Ammon's horn (tissue), 1 donor: ENCODE measurements at regions not wholly inside any gene's neighbourhood (a gene's known extent, or its start where the extent isn't known, plus 50 kb on each side); places are given as distances from the start of the nearest gene placed in this dataset.
"Not testable (repeated sequence)": the region's sequence is repeated elsewhere in the genome, so short reads cannot be mapped to it uniquely, and the experiment has no call there.

Source experiments
- DNase-seq: peaks from one replicate; pipeline ENCODE4 v3.0.0-alpha.2; 2016; ENCODE audit warnings: low spot score

GRCh38 chr6:69623357-69623756 lies 173.5 kb downstream of the LMBRD1 start:
- DNase-seq, result no peak

GRCh38 chr6:69622924-69623323 lies 173.9 kb downstream of the LMBRD1 start:
- DNase-seq, result no peak

GRCh38 chr6:69622230-69622629 lies 174.6 kb downstream of the LMBRD1 start:
- no peak for DNase-seq

- no peak for DNase-seq
Measured at GRCh38 chr6:69617163-69617562, 179.6 kb downstream of the LMBRD1 start.

- no peak for DNase-seq
Measured at GRCh38 chr6:69609836-69610472, 186.9 kb downstream of the LMBRD1 start.

- DNase-seq, result no peak
Measured at GRCh38 chr6:69601132-69601531, 195.7 kb downstream of the LMBRD1 start.

- no peak for DNase-seq
Measured at GRCh38 chr6:69594405-69594804, 202.4 kb downstream of the LMBRD1 start.

DNA sequence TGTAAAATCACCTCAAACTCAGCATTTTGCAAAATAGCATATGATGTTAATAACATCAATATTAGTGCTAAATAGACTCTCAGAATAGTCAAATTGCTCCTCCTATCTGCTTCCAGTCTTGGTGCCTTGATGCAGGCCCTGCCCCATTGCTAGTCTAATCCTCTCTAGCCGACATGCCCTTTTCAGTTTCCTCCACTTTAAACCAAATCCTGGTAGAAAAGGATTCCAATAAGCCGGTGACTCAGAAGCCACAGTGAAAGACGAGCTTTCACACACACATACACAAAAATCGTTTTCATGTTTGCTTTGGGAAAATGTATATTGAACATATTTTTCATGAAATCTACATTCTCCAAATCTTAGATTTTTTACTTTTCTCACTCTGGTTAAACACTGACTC lies 203.1 kb downstream of the LMBRD1 start:
- no peak for DNase-seq

DNA sequence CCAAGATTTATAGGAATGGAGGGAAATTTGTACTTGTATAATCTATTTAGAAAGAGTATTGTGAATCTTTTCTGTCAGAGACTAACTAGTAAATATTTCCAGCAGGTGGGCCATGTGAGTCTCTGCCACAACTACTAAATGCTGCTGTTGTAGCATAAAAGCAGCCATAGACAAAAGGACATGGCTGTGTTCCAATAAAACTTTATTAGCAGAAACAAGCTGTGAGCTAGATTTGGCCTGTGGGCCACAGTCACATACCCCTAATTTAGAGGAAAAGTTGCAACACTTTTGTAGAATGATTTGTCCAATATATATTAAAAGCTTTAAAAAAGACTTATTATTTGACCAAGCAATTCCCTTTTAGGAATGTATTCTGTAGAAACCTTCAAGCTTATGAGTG lies 207.2 kb downstream of the LMBRD1 start:
- DNase-seq, result no peak

DNA sequence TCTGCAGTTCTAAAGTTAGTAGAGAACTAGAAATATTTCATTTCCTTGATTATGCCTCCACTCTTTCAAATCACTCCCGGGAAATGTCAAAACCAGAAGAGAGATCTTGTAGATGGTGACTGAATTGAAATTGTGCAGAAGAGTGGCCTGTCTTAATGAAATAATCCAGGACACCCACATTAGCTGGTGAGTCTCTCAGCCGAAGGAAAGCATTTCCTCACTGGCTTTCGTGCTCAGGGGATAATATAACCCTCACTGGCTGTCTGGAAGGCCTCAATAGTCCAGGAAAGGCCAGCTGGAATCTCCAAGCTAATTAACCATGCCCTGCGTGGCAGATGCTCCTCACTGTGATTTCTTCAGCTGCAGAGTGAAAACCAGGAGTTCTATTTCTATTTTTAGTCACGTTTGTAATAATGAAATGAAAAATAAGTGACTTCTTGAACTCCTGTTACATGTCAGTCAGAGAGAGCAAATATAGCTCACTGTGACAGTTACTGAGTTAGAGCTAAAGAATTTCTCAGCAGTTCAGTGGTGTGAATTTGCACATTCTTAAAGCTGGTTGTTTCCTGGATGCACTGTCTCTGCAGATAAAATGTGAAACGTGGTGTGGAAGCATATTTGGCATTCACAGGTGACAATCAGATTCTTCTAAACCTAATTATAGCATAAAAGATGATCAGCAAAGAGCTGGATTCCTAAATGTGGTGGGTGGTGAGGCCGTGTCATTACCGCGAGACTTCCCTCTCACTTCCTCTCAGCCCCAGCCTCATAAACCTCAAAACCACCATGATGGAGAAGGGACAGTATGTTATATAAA lies 211.7 kb downstream of the LMBRD1 start:
- peak; percentile 4 for DNase-seq

- no peak for DNase-seq
Measured at GRCh38 chr6:69584536-69584912, 212.3 kb downstream of the LMBRD1 start.

DNA sequence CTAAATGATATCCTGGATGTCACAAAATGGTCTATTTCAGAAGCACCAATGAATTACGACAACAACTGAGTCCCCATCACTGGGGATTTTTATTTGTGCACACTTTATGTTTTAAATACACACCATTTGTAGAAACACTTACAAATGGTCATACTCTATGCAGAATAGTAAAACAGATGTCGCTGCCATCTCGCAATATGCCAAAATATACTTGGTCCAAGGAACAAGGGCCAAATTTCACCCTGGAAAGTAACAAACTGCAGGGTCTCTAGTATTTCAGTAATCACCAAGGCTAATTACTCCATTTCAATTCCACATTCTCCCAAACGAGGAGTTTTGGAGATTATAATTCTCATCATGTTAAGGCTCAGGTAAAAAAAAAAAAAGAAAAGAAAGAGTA lies 215.2 kb downstream of the LMBRD1 start:
- no peak for DNase-seq

GRCh38 chr6:69580706-69581105 lies 216.1 kb downstream of the LMBRD1 start:
- no peak for DNase-seq

DNA sequence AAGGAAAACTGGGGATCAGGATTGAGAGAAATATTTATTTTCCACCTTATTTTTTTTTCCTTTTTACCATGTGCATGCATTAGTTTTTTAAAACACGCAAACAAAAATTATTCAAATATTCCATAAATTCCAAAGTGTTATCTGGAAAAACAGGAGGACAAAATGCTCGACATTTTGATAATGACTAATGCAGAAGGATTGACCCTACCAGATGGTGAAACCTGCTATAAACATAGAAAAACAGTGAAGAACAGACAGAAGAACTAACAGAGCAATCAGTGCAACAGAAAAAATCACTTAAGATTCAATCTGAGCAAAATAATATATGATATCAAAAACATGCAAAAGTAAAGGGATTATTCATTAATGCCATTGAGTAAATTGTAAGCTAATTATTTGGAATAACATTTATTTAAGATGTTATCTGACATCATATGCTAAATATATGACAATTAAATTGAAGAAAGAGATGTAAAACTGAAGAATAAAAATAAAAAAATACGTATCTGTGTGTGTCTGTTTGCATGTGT lies 218.4 kb downstream of the LMBRD1 start:
- no peak for DNase-seq

- DNase-seq, result no peak
Measured at GRCh38 chr6:69571234-69571633, 225.6 kb downstream of the LMBRD1 start.

GRCh38 chr6:69570106-69570505 lies 226.7 kb downstream of the LMBRD1 start:
- no peak for DNase-seq

- DNase-seq, result not testable (repeated sequence)
Measured at GRCh38 chr6:69560597-69560996, 236.2 kb downstream of the LMBRD1 start.

DNA sequence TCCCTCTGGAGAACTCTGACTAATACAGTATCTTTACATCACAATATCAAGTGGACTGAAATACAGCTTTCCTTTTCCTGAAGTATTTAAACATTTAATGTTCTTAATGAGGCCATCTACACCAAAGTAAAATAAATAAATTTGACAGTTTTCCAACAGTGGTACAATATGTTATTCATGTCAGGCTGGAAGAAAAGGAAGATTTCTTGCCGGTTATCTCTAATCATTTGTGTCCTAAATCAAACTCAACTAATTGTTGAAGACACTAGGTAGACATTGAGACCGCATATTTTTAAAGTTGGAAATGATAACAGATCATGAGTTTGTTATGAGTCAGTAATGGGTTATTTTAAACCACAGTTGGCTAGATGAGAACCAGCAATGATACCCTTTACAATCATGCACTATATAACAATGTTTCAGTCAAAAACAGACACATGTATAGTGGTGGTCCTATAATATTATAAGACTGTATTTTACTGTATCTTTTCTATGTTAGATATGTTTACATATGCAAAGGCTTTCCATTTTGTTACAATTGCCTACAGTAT lies 241.6 kb downstream of the LMBRD1 start:
- DNase-seq, result no peak

- DNase-seq, result no peak
Measured at GRCh38 chr6:69542494-69542893, 254.3 kb downstream of the LMBRD1 start.

- DNase-seq, result no peak
Measured at GRCh38 chr6:69527921-69528476, 268.8 kb downstream of the LMBRD1 start.

DNA sequence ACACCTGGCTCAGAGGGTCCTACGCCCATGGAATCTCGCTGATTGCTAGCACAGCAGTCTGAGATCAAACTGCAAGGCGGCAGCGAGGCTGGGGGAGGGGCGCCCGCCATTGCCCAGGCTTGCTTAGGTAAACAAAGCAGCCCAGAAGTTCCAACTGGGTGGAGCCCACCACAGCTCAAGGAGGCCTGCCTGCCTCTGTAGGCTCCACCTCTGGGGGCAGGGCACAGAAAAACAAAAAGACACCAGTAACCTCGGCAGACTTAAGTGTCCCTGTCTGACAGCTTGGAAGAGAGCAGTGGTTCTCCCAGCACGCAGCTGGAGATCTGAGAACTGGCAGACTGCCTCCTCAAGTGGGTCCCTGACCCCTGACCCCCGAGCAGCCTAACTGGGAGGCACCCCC lies 281.3 kb downstream of the LMBRD1 start:
- DNase-seq, result not testable (repeated sequence)

DNA sequence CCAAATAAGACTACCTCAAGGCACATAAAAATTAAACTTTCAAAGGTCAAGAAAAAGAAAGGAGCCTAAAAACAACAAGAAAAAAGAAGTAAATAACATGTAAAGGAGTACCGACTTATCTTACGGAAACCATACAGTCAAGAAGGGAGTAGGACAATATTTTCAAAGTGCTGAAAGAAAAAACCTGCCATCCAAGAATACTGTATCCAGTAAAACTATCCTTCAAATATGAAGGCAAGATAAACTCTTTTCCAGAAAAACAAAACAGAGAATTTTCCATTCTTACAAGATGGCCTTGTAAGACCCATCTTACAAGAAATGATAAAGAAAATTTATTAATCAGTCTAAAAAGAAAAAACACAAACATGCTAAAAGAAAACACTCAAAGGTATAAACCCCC lies 302.2 kb downstream of the LMBRD1 start:
- no peak for DNase-seq

GRCh38 chr6:69489970-69490369 lies 306.8 kb downstream of the LMBRD1 start:
- no peak for DNase-seq
